A673 (cell line): ENCODE measurements at regions not wholly inside any gene's neighbourhood (a gene's known extent, or its start where the extent isn't known, plus 50 kb on each side); places are given as distances from the start of the nearest gene placed in this dataset.

Experiments used
- BruUV-seq: library from RNA; stranded (reverse); fragments of 400-500 nt; replicated peaks from 2 replicates; lab custom pipeline; 2021; lab: Mats Ljungman, UMichigan
- CTCF ChIA-PET: fragments of 300-600 bp; sonication (Branson Sonifier 250); formaldehyde crosslinking; loops from one replicate; lab custom pipeline; 2022; ENCODE audit warnings: antibody characterized with exemption; lab: Charles Lee
- POLR2A ChIA-PET: fragments of 300-600 bp; sonication (Branson Sonifier 250); formaldehyde crosslinking; loops from one replicate; lab custom pipeline; 2022; ENCODE audit warnings: antibody characterized with exemption; ENCODE audit not compliant: low non-redundant PET; lab: Charles Lee
- DNase-seq: peaks from one replicate; pipeline ENCODE4 v3.0.0-alpha.2; 2015; ENCODE audit warnings: low spot score
- H3K27ac ChIP-seq: fragments of 200-600 bp; sonication (generic); 2 replicates; pipeline ENCODE4 v1.5.1; 2016; ENCODE audit warnings: mixed run types, low read depth, mild to moderate bottlenecking, mixed read lengths, antibody characterized with exemption, low read length; ENCODE audit not compliant: poor library complexity, severe bottlenecking
- H3K27me3 ChIP-seq: fragments of 200-600 bp; sonication (generic); replicated peaks from 2 replicates; pipeline ENCODE4 v1.6.1; 2017; ENCODE audit warnings: mixed run types, low read depth, mild to moderate bottlenecking, mixed read lengths, antibody characterized with exemption, low read length; ENCODE audit not compliant: insufficient read depth, poor library complexity
- H3K36me3 ChIP-seq: fragments of 200-600 bp; sonication (generic); 2 replicates; pipeline ENCODE4 v1.6.1; 2016; ENCODE audit warnings: mixed run types, mild to moderate bottlenecking, mixed read lengths, antibody characterized with exemption, low read length; ENCODE audit not compliant: insufficient read depth, poor library complexity, severe bottlenecking
- H3K4me1 ChIP-seq: fragments of 200-600 bp; sonication (generic); 2 replicates; pipeline ENCODE4 v1.6.1; 2017; ENCODE audit warnings: mixed run types, mild to moderate bottlenecking, mixed read lengths, antibody characterized with exemption, low read length; ENCODE audit not compliant: insufficient read depth, poor library complexity, severe bottlenecking
- H3K4me3 ChIP-seq: fragments of 200-600 bp; sonication (generic); 2 replicates; pipeline ENCODE4 v1.5.1; 2016; ENCODE audit warnings: low read depth, mixed run types, mild to moderate bottlenecking, mixed read lengths, low read length; ENCODE audit not compliant: poor library complexity, severe bottlenecking
- H3K9me3 ChIP-seq: fragments of 200-600 bp; sonication (generic); 2 replicates; pipeline ENCODE4 v1.6.1; 2016; ENCODE audit warnings: mixed run types, low read depth, mild to moderate bottlenecking, mixed read lengths, antibody characterized with exemption, low read length; ENCODE audit not compliant: poor library complexity, severe bottlenecking
- EZH2 ChIP-seq: fragments of 200-600 bp; sonication (generic); IDR thresholded peaks from 2 replicates; pipeline ENCODE4 v1.6.1; 2017; ENCODE audit warnings: borderline replicate concordance, low read depth, mild to moderate bottlenecking, mixed read lengths, antibody characterized with exemption, low read length; ENCODE audit not compliant: poor library complexity, severe bottlenecking
- intact Hi-C: fragments of 100-400 bp; cut with micrococcal nuclease; formaldehyde crosslinking; loops from one replicate; pipeline ENCODE4 v1.10.0; 2022; ENCODE audit not compliant: unreplicated experiment
- TF ChIP-seq, protein P1 (sequence below): fragments of 300-800, 200-600 bp; sonication (generic); conservative IDR thresholded peaks from 2 replicates; pipeline ENCODE4 v1.5.1; 2017; ENCODE audit warnings: low read depth, mild to moderate bottlenecking, antibody characterized with exemption, low read length, moderate library complexity, mixed read lengths

DNA sequence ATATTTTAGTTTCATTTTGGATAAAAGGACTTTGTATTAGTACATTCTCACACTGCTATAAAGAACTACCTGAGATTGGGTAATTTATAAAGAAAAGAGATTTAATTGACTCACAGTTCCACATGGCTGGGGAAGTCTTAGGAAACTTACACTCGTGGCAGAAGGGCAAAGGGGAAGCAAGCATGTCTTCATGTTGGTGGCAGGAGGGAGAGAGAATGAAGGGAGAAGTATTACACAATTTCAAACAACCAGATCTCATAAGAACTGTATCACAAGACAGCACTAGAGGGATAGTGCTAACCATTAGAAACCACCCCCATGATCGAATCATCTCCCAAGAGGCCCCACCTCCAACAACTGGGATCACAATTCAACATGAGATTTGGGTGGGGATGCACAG is 142.9 kb downstream of the USP31 start:
- no TSS peak for BruUV-seq
- intact Hi-C loops, result loop anchor here (10.0 kb wide), 1 partner anchor 428 kb away; no protein-coding TSS in a partner anchor
- POLR2A ChIA-PET, result no interaction called here
- no peak for DNase-seq
- H3K27ac ChIP-seq, result no peak overlapping the region
- CTCF ChIA-PET, result no interaction called here
- peaks cover 30% of the 10 kb centered on the region for H3K27me3 ChIP-seq
- no peaks in the 10 kb centered on the region for H3K4me1 ChIP-seq
- H3K4me3 ChIP-seq, result no peak overlapping the region
- no peak for TF ChIP-seq EZH2
- TF ChIP-seq, protein P1, sequence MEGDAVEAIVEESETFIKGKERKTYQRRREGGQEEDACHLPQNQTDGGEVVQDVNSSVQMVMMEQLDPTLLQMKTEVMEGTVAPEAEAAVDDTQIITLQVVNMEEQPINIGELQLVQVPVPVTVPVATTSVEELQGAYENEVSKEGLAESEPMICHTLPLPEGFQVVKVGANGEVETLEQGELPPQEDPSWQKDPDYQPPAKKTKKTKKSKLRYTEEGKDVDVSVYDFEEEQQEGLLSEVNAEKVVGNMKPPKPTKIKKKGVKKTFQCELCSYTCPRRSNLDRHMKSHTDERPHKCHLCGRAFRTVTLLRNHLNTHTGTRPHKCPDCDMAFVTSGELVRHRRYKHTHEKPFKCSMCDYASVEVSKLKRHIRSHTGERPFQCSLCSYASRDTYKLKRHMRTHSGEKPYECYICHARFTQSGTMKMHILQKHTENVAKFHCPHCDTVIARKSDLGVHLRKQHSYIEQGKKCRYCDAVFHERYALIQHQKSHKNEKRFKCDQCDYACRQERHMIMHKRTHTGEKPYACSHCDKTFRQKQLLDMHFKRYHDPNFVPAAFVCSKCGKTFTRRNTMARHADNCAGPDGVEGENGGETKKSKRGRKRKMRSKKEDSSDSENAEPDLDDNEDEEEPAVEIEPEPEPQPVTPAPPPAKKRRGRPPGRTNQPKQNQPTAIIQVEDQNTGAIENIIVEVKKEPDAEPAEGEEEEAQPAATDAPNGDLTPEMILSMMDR, result no peak
- H3K9me3 ChIP-seq, result no peaks in the 10 kb centered on the region
- H3K36me3 ChIP-seq, result no peaks in the 10 kb centered on the region

DNA sequence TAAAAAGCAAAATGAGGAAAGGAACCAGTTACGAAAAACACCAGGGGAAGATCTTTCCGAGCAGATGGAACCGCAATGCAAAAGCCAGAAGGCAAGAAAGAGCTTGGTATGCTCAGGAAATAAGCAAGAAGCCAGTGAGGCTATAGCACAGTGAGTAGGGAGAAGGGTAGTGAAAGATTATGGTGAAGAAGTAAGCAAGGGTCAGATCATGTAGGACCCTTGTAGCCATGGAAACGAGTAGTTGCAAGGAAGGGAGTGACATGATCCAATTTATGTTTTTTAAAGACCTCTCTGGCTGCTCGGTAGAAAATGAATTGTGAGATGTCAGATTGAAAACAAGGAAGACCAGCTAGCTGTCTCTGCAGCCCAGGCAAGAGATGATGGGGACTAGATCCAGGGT is 143.3 kb downstream of the USP31 start:
- no peak overlapping the region for H3K27ac ChIP-seq
- CTCF ChIA-PET, result no interaction called here
- H3K4me1 ChIP-seq, result no peaks in the 10 kb centered on the region
- intact Hi-C loops, result loop anchor here (10.0 kb wide), 1 partner anchor 429 kb away; no protein-coding TSS in a partner anchor
- H3K27me3 ChIP-seq, result peaks cover 30% of the 10 kb centered on the region
- POLR2A ChIA-PET, result no interaction called here
- no peak for TF ChIP-seq EZH2
- TF ChIP-seq, protein P1, result no peak
- BruUV-seq, result no TSS peak
- H3K9me3 ChIP-seq, result no peaks in the 10 kb centered on the region
- H3K36me3 ChIP-seq, result no peaks in the 10 kb centered on the region
- no peak overlapping the region for H3K4me3 ChIP-seq
- no peak for DNase-seq

DNA sequence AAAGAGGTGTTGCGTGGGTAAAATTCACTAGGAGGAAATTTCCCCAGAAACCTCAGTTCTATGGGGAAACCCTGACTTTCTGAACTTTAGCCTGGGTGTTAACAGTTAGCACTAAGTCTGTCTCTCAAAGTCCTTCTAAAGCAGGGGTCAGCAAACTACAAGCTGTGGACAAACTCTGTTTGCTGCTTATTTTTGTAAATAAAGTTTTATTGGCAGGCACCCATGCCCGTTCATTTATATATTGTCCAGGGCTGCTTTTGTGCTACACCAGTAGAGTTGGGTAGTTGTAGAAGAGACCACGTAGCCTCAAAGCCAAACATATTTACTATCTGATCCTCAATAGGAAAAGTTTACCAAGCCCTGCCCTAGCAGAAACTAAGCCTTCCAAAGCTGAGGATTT is 159.7 kb downstream of the USP31 start:
- intact Hi-C loops, result no loop called here
- no peak overlapping the region for H3K4me3 ChIP-seq
- H3K36me3 ChIP-seq, result no peaks in the 10 kb centered on the region
- BruUV-seq, result no TSS peak
- no peak for DNase-seq
- no peaks in the 10 kb centered on the region for H3K9me3 ChIP-seq
- CTCF ChIA-PET, result no interaction called here
- H3K27ac ChIP-seq, result no peak overlapping the region
- no peaks in the 10 kb centered on the region for H3K4me1 ChIP-seq
- POLR2A ChIA-PET, result no interaction called here
- no peaks in the 10 kb centered on the region for H3K27me3 ChIP-seq
- no peak for TF ChIP-seq EZH2
- TF ChIP-seq, protein P1, result no peak
